ENCODE measurements at regions not wholly inside any gene's neighbourhood (a gene's known extent, or its start where the extent isn't known, plus 50 kb on each side); places are given as distances from the start of the nearest gene placed in this dataset.

DNA sequence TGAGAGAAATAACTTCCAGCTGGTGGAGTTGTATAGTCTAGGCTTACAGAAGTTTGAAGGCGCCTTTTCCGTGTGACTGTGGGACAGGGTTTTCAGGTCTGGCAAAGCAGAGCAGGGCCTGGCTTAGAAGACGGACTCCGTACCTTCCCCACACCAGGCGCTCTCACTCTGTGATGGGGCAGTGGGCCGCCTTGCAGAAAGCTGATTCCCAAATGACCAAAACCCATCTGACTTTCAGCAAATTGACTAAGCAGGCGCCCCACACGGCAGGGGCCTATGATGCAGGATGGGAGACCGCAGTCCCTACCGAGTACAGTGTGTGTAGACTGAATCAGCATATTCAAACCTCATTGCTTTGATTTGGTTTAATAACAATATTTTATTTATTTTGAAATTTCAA, 85.8 kb upstream of the TMEM45B start:
- no peaks in the 10 kb centered on the region for H3K9me3 ChIP-seq
- H3K27me3 ChIP-seq: no peaks in the 10 kb centered on the region
- H3K4me3 ChIP-seq: no peak overlapping the region
- H3K27ac ChIP-seq: no peak overlapping the region
- no peak for ATAC-seq
- intact Hi-C loops (cut with DNase I): no loop called here
- no peaks in the 10 kb centered on the region for H3K36me3 ChIP-seq
- TF ChIP-seq CTCF (IDR thresholded peaks at IDR 0.05): no peak
- DNase-seq: no peak
- no peaks in the 10 kb centered on the region for H3K4me1 ChIP-seq

DNA sequence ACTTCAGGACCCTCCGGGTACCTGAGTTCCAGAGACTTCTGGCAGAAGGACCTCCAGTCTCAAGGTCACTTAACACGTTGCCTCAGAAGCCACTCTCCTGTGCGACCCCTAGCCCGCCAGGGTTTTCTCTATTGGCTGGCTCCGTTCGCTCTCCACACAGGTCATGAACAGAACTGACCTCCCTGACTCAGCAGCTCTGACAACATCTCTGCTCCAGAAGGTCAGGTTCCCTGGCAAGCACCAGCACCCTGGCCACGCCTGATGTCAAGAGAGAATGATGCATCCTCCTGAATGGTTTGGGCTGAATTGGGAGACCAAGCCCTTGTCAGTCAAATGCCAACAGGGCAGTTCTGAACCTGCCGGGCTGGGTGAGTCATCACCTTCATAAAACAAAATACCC, 84.3 kb upstream of the TMEM45B start:
- TF ChIP-seq CTCF (IDR thresholded peaks at IDR 0.05): no peak
- no peak for DNase-seq
- Histone ChIP-seq H3K4me1 (no peaks in the 10 kb centered on the region), H3K36me3 (no peaks in the 10 kb centered on the region), H3K27ac (no peak overlapping the region), H3K4me3 (no peak overlapping the region), H3K27me3 (no peaks in the 10 kb centered on the region), H3K9me3 (no peaks in the 10 kb centered on the region)
- intact Hi-C loops (cut with DNase I): no loop called here
- ATAC-seq: no peak

GRCh38 chr11:129732941-129733340, 82.7 kb upstream of the TMEM45B start:
- no peaks in the 10 kb centered on the region for H3K36me3 ChIP-seq
- no peak for TF ChIP-seq CTCF (IDR thresholded peaks at IDR 0.05)
- H3K4me1 ChIP-seq: no peaks in the 10 kb centered on the region
- peak in 1 of 4 donors; percentile 52 for DNase-seq
- intact Hi-C loops (cut with DNase I): no loop called here
- peak; percentile 79 for ATAC-seq
- H3K27me3 ChIP-seq: peaks cover 0 to 9% of the 10 kb centered on the region in 2 donors
- no peak overlapping the region for H3K27ac ChIP-seq
- no peak overlapping the region for H3K4me3 ChIP-seq
- H3K9me3 ChIP-seq: no peaks in the 10 kb centered on the region

GRCh38 chr11:129733384-129733783, 82.3 kb upstream of the TMEM45B start:
- Histone ChIP-seq H3K36me3 (no peaks in the 10 kb centered on the region), H3K27ac (no peak overlapping the region), H3K27me3 (peaks cover 0 to 14% of the 10 kb centered on the region in 2 donors), H3K9me3 (no peaks in the 10 kb centered on the region), H3K4me3 (no peak overlapping the region), H3K4me1 (no peaks in the 10 kb centered on the region)
- no peak for ATAC-seq
- intact Hi-C loops (cut with DNase I): no loop called here
- no peak for DNase-seq
- no peak for TF ChIP-seq CTCF (IDR thresholded peaks at IDR 0.05)

DNA sequence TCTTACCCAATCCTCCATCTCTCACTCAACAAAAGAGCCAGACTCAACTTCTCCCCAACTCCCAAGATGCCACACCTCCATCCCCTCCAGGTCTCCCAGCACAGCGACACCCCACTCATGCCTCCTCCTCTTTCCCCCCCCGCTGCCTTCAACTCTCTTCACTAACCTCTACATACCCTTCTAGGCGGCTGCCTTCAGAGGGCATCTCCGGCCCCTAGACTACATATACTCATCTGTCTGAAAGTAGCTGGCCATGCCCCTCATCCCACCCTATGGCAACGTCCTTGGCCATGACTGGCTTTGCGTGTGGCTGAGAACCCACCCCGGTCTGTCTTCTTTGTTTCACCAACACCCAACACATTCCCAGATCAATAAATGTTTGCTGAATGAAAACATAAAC, 81.7 kb upstream of the TMEM45B start:
- no peak for TF ChIP-seq CTCF (IDR thresholded peaks at IDR 0.05)

More for the DNA sequence above, 81.7 kb upstream of the TMEM45B start:
- Histone ChIP-seq H3K27ac (no peak overlapping the region), H3K9me3 (no peaks in the 10 kb centered on the region), H3K27me3 (peaks cover 0 to 17% of the 10 kb centered on the region in 2 donors), H3K4me3 (no peak overlapping the region), H3K4me1 (no peaks in the 10 kb centered on the region), H3K36me3 (no peaks in the 10 kb centered on the region)
- DNase-seq (no peak), ATAC-seq (no peak)
- intact Hi-C loops (cut with DNase I): no loop called here

Measured in left lung (tissue), 4 donors.